ENCODE measurements at regions not wholly inside any gene's neighbourhood (a gene's known extent, or its start where the extent isn't known, plus 50 kb on each side); places are given as distances from the start of the nearest gene placed in this dataset.
"Not testable (repeated sequence)": the region's sequence is repeated elsewhere in the genome, so short reads cannot be mapped to it uniquely, and the experiment has no call there.

DNA sequence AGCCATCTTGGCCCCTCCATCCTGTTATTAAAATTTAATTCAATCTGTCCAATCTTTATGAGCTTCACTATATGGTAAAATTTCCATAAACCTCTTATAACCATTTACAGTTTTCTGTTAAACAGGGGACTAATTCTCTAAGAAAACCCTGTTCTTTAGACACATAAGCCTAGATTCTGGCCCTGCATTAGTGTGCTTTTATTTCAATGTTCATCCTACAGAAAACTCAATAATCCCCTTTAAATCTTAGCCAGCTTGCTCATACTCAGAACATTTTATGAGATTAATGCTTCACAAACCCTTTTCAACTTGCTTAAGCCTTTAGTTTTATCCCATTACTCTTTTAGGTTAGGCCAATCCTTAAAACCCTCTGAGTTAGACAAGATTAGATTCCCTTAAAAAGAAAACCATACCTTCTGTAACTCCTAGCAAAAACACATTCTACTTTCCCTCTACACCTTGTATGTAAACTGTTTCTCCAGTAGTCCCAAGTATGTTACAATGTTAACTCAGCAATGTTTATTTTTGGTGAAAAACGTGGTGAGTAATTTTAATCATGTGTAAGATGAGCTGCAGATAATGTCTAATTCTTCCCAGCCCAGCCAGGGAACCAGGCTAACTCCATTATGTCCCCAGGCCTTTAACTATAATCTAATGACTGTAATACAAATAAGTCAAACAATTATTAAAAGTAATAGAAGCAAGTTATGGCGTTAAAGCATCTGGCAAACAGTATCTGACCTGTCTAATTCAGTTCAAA lies 1953.4 kb upstream of the LRRTM1 start:
- no peak for DNase-seq

DNA sequence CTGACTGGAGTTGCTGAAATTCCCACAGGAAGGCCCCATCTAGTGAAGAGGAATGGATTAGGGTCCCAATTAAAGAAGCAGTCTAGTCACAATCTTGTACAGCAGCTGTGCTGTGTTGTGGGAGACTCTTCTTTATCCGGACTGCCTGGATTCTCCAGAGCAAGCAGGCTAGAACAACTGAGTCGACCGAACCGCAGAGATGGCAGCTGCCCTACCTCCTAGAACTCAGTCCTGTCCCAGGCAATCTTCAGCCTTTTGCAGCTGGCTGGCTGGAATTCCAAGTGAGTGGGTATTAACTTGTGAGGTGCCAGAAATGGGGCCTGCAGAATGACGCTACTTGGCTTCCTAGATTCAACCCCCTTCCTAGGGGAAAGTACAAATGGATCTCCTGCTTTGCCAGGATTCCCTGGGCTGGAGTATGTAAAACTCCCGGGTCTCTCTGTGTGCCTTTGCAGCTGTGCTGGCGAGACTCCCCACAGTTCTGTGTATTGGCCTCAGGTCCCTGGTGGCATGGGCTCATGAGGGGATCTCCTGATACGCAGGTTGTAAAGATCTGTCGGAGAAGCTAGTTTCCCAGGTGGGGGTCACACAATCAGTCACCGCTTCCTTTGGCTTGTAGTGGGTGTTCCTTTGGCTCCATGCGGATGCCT lies 1952.6 kb upstream of the LRRTM1 start:
- DNase-seq, result no peak

DNA sequence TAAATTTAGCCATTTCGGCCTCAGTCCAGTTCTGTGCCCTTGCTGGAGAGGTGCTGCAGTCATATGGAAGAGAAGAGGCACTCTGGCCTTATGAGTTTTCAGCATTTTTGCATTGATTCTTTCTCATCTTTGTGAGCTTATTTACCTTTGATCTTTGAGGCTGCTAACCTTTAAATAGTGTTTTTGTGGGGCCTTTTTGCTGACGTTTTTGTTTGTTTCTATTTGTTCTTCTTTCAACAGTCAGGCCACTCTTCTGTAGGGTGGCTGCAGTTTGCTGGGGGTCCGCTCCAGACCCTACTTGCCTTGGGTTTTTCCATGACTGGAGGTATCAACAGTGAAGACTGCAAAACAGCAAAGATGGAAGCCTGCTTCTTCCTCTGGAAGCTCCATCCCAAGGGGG lies 1951.7 kb upstream of the LRRTM1 start:
- DNase-seq, result no peak

DNA sequence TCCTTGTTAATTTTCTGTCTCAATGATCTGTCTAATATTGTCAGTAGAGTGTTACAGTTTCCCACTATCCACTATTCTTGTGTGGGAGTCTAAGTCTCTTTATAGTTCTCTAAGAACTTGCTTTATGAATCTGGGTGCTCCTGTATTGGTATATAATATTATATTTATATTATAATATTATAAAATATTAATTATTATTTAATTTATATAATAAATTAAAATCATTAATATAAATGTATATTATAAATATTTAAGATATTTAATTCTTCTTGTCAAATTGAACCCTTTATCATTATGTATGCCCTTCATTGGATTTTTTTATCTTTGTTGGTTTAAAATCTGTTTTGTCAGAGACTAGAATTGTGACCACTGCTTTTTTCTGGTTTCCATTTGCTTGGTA lies 1950.2 kb upstream of the LRRTM1 start:
- DNase-seq, result no peak

DNA sequence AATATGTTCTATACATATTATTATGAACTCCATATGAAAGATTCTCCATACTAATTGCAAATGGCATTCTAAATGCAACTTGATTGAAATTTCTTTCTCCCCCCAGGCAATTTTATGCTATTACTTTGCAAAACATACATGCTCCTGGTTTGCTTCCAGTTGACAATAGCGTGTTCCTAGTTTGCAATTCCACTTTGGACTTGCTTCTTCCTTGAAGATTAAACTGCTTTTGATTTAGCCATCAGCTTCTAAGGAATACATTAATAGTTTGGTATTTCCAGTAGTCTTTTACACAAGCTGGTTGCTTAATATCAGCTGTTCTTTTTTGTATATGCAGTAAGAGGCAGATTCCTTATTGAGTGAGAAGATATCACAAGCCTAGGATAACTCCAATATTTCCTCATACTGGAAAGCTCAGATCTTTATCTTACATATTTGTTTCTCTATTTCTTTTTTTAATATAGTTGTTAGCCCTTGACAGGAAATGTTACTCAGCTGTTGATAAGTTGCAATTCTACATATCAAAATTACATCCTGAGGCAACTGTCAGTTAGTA lies 1941.7 kb upstream of the LRRTM1 start:
- DNase-seq, result no peak

DNA sequence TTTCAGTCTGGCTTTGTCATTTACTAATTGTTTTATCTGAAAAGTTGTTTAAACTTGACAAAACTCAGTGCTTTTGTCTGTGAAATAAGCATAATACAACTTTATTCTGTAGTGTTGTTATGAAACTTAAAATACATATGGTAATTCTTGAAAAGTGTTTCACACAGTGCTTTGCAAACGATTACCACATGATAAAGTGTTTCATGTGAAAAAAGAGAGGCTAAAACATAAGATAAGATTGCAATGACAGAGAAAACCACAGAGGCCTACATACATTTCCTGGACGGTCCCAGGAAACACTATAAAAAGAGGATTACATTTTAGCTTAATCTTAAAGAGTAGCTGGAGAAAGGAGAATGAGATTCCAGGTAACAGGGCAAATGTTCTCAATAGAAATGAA lies 1934.6 kb upstream of the LRRTM1 start:
- no peak for DNase-seq

DNA sequence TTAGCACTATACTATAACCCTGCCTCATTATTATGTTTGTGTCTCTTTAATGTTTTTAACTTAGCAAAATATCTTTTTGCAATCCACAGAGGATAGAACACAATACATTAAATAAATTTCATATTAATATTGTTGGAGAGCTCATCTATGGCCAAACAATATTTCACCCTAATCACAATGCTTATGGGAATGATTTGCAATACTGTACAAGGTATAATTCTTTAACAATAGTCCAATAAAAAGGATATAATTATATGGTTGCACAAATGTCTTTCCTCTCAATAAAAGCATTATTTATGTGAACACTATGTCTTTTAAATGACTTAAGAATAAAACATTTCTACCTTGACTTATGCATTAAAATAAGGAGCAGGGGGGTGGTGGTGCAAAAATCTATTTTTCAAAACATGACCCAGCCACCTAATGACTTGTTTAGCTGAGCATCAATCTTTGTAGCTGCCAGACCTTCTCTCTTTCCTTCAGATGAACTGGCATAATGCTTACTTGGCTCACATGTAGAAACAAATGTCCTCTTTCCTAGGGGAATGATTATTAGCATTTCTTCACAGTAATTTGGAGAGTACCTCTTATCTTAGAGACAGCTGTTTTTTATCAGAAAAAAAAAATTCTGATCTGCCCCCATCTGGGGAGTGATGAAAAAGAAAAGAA lies 1933.6 kb upstream of the LRRTM1 start:
- no peak for DNase-seq

DNA sequence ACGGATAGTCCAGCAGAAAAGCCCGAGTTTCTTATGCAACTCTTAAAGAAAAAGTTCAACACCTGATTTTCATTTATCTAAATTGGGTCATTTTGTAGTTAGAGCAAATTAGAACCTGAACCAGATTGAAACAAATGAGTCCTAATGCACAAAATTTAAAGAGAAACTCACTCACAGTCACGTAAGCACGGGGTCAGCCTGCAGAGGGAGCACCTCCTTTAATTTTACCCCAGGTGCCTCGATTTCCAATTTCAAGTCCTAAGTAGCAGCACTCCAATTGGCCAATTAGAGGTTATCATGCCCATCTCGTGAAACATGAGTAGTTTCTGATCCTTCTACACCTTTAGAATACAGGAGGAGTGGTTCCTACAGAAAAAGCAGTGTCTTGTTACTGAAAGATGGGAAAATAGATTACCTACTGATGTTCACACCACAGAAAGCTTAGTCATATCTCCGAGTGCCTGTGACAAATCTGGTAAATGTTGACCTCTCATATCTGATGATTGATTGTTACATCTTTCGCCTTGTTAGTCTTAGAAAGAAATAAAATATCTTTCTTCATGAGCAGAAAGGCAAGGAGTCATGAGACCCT lies 1929.8 kb upstream of the LRRTM1 start:
- no peak for DNase-seq

DNA sequence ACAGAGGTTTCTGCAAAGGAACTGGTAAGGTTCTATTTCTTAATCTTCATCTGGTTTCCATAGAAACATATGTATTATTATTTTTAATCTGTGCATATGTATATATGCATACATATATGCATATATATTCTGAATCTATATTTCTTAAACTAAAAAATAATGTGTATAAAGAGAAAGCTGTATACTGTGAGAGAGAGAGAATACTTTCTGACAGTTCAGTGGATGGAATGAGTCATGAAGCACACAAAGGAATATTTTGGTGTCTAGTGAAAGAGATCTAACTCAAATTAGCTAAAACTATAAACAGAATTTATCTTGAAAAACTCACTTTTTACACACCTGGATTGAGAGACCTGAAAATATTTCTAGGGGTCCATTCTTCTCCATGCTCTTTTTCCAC lies 1929.3 kb upstream of the LRRTM1 start:
- DNase-seq, result no peak

DNA sequence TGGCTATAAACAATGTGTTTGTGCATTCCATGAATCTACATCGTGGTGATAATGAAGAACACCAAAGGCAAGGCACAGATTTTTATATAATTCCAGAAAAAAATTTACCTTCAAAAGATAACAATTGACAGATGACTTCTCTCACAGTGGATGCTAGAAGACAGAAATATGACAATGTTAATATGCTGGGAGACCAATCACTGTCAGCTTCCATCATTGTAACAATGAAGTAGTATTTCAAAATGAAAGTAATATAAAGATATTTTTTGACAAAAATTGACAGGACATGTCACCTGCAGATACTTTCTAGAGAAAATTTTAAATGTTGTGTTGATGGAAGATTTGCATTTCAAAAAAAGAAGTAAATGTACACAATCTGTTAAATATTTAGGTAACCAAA lies 1925.9 kb upstream of the LRRTM1 start:
- no peak for DNase-seq

DNA sequence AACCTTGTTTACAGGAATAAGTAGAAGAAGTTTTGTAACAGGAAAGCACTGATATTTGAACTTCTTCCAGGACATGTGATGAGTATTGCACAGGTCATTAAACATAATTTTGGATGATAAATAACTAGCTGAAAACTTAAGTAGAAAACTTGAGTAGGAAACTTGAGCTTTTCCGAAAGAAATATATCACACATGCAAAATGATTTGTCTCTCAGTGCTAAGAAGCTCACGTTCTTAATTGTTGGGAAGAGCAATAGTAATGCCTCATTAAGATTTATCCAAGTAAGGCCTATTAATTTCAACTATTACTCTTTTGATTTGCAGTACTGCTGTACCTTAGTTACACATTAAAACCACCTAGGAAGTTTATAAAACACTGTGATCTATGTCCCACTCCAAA lies 1921.9 kb upstream of the LRRTM1 start:
- DNase-seq, result no peak

DNA sequence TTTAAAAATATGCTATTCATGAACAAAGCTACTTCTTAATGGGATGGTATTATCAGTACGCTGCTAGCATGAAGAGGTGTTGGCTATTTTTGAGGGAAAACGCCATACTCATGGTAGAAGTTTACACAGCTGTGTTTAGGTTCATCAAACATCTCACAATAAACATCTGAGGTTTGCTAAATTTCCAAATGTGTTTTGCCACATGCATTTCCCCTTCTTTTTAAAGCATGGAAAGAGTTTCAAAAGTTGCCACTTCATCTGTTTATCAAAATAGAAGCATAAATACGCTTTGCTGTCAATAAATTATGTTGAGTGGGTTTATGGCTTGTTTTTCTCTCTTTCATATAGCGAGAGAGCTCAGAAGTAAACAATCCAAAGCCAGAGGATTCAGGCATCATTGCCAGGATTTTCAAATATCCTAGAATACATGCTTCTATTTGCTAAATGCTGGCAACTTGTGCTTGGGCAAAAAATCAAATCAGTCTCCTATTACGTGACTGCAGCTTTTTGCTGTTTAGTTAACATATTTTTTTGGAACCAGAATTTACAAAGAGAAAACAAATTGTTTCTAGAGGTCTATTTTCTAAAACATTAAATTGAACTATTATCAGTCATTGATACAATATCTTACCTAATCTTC lies 1919.9 kb upstream of the LRRTM1 start:
- DNase-seq, result no peak

DNA sequence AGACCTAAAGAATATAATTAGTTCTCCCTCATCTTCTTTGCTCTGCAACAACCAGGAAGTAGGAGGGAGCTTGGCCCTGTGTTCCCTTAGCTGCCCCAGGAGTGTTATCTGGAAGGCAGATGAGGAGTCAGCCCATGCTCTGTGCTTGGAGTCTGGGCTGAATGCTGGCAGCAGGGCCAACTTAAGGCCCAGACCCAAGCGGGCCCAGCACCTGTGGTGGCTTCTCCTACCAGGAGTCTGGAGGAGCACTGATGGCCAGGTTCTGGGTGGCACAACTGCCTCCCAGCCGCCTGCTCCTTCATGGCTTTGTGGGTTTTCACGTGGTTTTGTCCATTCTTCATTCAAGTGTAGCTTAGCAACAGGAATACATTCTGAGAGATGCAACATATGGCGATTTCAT lies 1910.7 kb upstream of the LRRTM1 start:
- DNase-seq, result no peak

DNA sequence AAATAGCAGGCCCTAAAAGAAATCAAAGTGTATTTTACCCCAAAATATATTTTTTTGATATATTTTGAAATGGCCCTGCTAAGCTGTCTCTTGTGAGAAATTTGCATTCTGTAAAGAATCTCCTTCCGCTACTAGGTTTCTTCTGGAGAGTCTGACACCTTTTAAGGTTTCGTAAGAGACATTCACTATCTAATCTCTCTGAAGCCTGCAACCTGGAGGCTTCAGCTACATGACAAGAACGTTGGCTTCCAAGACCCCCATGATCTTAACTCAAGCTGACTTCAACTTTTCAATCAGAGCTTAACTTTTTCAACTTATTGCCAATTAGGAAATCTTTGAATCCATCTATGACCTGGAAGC lies 1894.9 kb upstream of the LRRTM1 start:
- DNase-seq, result no peak

DNA sequence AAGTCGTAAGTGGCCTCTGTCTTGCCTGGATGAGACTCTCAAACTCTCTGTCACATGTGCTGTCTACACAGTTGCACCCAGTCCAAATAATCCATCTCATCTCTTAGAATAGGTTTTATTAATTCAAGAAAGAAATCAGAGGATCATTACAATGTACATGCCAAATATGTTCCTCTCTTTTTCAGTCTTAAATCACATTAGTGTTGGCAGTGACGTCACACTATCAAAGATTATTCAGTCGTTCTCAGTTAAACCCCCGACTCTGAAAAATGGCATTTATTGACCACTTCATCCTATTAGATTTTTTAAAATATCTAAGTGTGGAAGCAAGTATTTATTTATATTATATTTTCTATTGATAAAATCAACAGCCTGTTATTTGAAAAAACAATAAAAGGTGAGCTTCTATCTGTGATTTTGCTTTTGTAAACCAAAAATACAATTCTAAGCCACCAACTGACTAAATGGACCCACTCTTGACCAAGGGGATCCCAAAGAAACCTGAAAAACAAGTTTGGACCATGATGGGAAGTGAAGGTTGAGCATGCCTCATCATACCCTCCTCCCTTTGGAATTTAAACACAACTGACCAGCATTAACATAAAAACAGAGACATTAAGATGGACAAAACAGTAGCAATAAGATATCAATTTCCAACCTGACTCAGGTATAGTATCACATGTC lies 1894.4 kb upstream of the LRRTM1 start:
- DNase-seq, result no peak

DNA sequence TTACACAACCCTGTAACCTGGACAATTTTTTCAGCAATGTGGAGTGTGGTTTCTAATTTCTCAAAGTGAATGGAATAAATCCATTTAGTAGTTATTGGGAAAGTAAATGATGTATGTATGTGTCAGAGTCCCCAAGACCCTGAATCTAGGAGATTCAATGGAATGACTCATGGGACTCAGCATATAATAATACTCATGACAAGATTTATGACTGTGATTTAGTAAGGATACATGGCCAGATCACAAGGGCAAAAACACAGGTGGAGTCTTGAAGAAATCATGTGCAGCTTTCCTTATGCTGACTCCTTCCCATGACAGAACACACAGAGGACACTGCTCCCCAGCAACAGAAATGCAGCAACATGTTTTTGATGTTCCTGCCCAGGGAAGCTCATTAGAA lies 1877.7 kb upstream of the LRRTM1 start:
- no peak for DNase-seq

DNA sequence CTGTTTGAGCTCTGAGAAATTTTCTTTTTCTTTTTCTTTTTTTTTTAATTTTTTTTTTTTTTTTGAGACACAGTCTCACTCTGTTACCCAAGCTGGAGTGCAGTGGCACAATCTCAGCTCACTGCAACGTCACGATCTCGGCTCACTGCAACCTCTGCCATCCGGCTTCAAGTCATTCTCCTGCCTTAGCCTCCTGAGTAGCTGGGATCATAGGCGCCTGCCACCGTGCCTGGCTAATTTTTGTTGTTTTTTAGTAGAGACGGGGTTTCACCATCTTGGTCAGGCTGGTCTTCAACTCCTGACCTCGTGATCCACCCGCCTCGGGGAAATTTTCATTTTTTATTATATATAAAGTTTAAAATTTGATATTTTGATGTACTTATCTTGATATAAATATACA lies 1870.7 kb upstream of the LRRTM1 start:
- not testable (repeated sequence) for DNase-seq

DNA sequence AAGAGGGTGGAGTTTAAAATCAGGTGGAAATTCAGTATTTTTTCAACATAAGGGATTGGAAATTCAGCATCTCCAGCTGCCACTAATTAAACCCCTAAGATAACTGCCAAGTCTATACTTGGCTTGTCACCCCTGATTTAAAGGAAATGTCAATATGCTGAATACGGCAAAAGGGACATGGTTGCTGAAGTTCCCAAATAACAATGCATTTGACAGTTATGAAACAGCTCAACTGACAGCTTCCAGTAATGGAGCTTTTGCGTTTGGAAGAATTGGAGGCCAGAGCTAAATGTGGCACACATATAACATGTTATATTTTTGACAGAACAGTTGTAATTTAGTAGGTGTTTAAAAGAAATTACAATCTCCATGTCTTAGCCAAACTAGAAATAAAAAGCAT lies 1867.9 kb upstream of the LRRTM1 start:
- no peak for DNase-seq

DNA sequence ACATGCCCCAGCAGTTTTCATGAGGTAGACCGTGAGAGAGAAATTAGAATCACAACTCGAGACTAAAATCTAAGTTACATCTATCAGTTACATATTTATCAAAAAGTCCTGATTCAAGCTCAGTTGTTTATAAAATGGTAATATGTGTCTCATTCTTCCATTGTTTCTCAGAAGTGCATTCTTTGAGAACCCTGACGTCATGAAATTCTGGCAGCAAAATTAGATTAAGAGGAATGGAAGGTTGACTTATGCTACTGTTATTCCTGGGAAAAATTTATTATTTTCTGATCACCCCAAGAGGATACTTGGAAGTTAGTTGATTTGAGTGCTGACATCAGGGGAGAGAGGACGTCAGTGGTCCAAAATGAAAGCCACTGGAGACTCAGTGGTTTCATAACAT lies 1864.8 kb upstream of the LRRTM1 start:
- no peak for DNase-seq

DNA sequence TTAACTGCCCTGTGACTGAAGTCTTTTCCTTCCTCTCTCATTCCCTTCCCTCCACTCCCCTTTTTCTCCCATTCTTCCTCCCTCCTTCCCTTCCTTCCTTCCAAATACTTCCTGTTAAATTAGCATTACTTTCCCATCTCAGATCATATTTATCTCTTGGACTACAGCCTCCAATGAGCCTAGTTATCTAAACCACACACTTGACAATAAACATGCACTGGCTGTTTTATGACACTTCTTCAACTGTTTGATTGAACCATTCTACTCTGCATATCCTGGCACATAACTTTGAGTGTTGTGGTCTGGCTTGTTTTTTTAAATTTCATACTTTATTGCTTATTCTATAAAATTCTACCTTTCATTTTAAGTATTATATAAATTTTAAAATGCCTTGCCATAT lies 1860.8 kb upstream of the LRRTM1 start:
- DNase-seq, result no peak

DNA sequence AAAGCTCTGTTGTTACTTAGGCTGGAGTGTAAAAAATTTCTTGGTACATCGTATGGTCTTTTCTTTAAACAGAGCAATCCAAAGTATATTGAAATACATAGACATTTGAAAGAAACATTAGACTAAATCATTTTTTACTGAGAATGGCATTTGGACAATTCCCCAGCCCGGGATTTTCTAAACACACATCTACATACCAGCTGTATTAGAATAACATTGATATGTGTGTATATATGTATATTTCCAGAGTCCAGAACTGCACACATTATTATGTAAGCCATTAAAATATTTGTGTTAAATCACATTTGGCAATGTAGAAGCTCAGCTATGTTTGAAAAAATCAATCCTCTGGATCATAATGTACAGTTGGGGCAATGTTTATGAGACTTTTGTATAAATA lies 1853.6 kb upstream of the LRRTM1 start:
- no peak for DNase-seq

DNA sequence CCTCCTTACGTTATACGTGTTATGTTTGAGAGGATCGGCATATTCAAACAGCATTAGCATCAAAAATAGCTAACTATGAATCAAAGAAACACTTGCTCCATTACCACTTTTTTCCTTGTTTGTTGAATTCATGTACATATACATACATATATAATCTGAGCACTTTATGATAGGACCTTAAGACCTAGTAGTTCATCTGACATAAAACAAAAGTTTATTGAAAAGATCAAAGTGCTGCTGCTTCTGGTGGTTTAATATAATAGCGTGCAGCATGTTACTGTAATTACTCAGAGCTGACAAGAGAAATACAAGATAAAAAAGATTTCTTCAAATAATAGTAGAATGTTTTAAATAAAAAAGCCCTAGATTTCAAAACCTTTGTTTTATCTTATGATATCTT lies 1850.9 kb upstream of the LRRTM1 start:
- DNase-seq, result no peak

DNA sequence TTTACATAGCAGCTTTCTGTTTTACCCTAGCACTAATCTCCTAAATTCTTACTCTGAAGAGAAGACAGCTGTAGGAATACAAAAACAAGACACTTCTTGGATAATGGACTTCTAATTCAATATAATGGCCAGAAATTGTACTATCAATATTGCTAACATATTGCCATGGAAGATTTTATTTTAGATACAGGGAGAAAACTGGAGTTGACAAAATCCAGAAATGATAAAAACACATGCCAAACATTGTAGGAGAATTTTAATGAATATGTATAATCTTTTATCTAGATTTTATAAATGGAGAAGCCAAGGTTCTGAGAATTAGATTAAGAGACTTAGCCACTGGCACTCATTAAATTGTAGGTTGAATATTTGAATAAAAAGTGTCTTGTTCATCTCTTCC lies 1838.8 kb upstream of the LRRTM1 start:
- no peak for DNase-seq
